Heart right ventricle (tissue), 16 donors: ENCODE measurements at regions not wholly inside any gene's neighbourhood (a gene's known extent, or its start where the extent isn't known, plus 50 kb on each side); places are given as distances from the start of the nearest gene placed in this dataset.

Source experiments
- ATAC-seq, 8 donors: fragments of 200-7000 bp; cut with Tn5 transposase; one replicate each; pipeline ENCODE4 v1.9.1; 2020; ENCODE audit warnings: mild to moderate bottlenecking in 8 of 8, moderate library complexity in 8 of 8, moderate number of reproducible peaks in 1 of 8
- DNase-seq, 2 donors: peaks; one replicate each; pipeline ENCODE4 v3.0.0-alpha.2; 2020
- H3K27ac ChIP-seq, 10 donors: fragments of 200-600 bp; sonication (generic) in 2 of 10; one replicate each; pipeline versions ENCODE4 v1.5.0 to v1.8.0; 2020 to 2022; ENCODE audit warnings: mild to moderate bottlenecking in 3 of 10
- H3K27me3 ChIP-seq, 7 donors: fragments of 200-600 bp; one replicate each; pipeline ENCODE4 v1.8.0; 2021 to 2022; ENCODE audit warnings: mild to moderate bottlenecking in 2 of 7
- H3K36me3 ChIP-seq, 9 donors: fragments of 200-600 bp; sonication (generic) in 1 of 9; one replicate each; pipeline versions ENCODE4 v1.5.0 to v1.8.0; 2020 to 2022; ENCODE audit warnings: mild to moderate bottlenecking in 2 of 9
- H3K4me1 ChIP-seq, 9 donors: fragments of 200-600 bp; sonication (generic) in 1 of 9; one replicate each; pipeline versions ENCODE4 v1.5.0 to v1.8.0; 2020 to 2022; ENCODE audit warnings: mild to moderate bottlenecking in 4 of 9
- H3K4me3 ChIP-seq, 10 donors: fragments of 200-600 bp; sonication (generic) in 2 of 10; one replicate each; pipeline versions ENCODE4 v1.5.0 to v1.8.0; 2020 to 2022; ENCODE audit warnings: mild to moderate bottlenecking in 7 of 10, moderate library complexity in 2 of 10
- H3K9me3 ChIP-seq, 11 donors: fragments of 200-600 bp in 10 of 11; sonication (generic) in 2 of 11; one replicate each; pipeline versions ENCODE4 v1.5.0 to v1.8.0; 2013 to 2022; ENCODE audit warnings: mild to moderate bottlenecking in 2 of 11, control low read depth in 1 of 11, moderate library complexity in 1 of 11
- WGBS, 2 donors: extraction: QIAGEN DNeasy Blood & Tissue Kit; methylation state at CpG; one replicate each; pipeline ENCODE4 v1.1.7; 2013; ENCODE audit warnings: inconsistent platforms in 1 of 2; 5-methylcytosine and 5-hydroxymethylcytosine counted together
- intact Hi-C, 10 donors: fragments of 100-400 bp; cut with DNase I; formaldehyde crosslinking; loops; one replicate each; pipeline versions ENCODE4 v1.11.1 to v1.14.2; 2022
- TF ChIP-seq, protein P1 (sequence below), 9 donors: fragments of 200-600 bp; sonication (generic) in 2 of 9; IDR thresholded peaks; one replicate each; pipeline versions ENCODE4 v1.5.0 to v1.8.0; 2021 to 2022; ENCODE audit warnings: antibody characterized with exemption in 9 of 9, mild to moderate bottlenecking in 5 of 9, moderate library complexity in 1 of 9
- donor health status: Arrhythmogenic right ventricular cardiomyopathy.
- donor health status: ischemic (EF 13 %, LVEDD 7.1; RV severe dilation, severe dysfunction).
- donor health status: healthy with polysubstance abuse.
- donor health status: DM: no; HTN: yes; CAD: no.
- donor health status: DM: no; HTN: no; CAD: no.
- donor health status: ischemic (EF 25% LVEDD 6.9; RV normal size, moderate dysfunction).
- donor health status: ischemic (EF 25% LVEDD 5.7; RV mildly dilated, moderate dysfunction).
- donor health status: healthy.
- donor health status: DM: yes; HTN: yes; CAD: no.
- donor health status: Ischemic cardiomyopathy.
- donor health status: ischemic (EF 35%, LVEDD 5.7; RV mildly dilated, moderate dysfunction).
- donor health status: nonischemic (EF 11% LVEDD 7.7; RV severe dilation, severe dysfunction).
- donor health status: DM: yes; HTN: yes; CAD: no.
- donor health status: PGD.
- donor health status: ischemic (EF 29% LVEDD 5.4; RV normal size, mild dysfunction).
- donor health status: nonischemic (EF 23%, LVEDD 6.1; RV moderate dilation, normal function).

DNA sequence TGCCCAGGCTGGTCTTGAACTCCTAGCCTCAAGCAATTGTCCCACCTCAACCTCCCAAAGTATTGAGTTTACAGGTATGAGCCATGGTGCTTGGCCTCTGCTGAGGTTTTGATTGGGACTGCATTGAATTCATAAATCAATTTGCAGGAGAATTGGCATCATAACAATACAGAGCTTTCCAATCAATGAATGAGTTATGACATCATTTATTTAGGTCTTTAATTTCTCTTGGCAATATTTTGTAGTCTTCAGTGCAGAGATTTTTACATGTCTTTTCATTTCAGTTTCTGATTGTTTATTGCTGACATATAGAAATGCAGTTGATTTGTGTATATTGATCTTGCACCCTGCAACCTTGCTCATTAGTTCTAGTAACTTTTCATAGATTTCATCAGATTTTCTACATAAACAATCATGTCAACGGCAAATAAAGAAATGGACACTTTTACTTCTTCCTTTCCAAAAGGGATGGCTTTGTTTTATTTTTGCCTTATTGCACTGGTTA, 119.9 kb downstream of the TFCP2L1 start:
- no peaks in the 10 kb centered on the region for H3K36me3 ChIP-seq
- intact Hi-C loops = no loop called here
- H3K4me3 ChIP-seq = no peak overlapping the region
- H3K27ac ChIP-seq = no peak overlapping the region
- H3K4me1 ChIP-seq = no peaks in the 10 kb centered on the region
- H3K9me3 ChIP-seq = peaks cover 0 to 16% (median 8%) of the 10 kb centered on the region in 11 donors
- ATAC-seq (no peak), DNase-seq (no peak)
- H3K27me3 ChIP-seq = peaks cover 0 to 4% (median 0%) of the 10 kb centered on the region in 7 donors
- WGBS, 2 donors = 79 to 80% methylated on average over 1 of the region's 1 CpG
- TF ChIP-seq, protein P1, sequence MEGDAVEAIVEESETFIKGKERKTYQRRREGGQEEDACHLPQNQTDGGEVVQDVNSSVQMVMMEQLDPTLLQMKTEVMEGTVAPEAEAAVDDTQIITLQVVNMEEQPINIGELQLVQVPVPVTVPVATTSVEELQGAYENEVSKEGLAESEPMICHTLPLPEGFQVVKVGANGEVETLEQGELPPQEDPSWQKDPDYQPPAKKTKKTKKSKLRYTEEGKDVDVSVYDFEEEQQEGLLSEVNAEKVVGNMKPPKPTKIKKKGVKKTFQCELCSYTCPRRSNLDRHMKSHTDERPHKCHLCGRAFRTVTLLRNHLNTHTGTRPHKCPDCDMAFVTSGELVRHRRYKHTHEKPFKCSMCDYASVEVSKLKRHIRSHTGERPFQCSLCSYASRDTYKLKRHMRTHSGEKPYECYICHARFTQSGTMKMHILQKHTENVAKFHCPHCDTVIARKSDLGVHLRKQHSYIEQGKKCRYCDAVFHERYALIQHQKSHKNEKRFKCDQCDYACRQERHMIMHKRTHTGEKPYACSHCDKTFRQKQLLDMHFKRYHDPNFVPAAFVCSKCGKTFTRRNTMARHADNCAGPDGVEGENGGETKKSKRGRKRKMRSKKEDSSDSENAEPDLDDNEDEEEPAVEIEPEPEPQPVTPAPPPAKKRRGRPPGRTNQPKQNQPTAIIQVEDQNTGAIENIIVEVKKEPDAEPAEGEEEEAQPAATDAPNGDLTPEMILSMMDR (IDR thresholded peaks at IDR 0.05) = no peak
